IMR-90 (cell line): ENCODE measurements at regions not wholly inside any gene's neighbourhood (a gene's known extent, or its start where the extent isn't known, plus 50 kb on each side); places are given as distances from the start of the nearest gene placed in this dataset.
A peak's percentile ranks its signal among the peaks of the same experiment; 100 is the strongest.

ENCODE experiments used
- ATAC-seq: fragments of 200-7000 bp; cut with Tn5 transposase; 2 replicates; pipeline ENCODE4 v1.9.1; 2020; ENCODE audit warnings: low read depth, mild to moderate bottlenecking, moderate library complexity
- BruUV-seq: library from RNA; stranded (reverse); fragments of 400-500 nt; replicated peaks from 2 replicates; lab custom pipeline; 2021; lab: Mats Ljungman, UMichigan
- CTCF ChIA-PET: fragments of 300-600 bp; formaldehyde crosslinking; extraction: SDS; loops from one replicate; lab custom pipeline; 2021; ENCODE audit warnings: antibody characterized with exemption; lab: Yijun Ruan, JAX
- POLR2A ChIA-PET: fragments of 300-600 bp; sonication (Branson Sonifier 250); formaldehyde crosslinking; loops from one replicate; lab custom pipeline; 2022; ENCODE audit warnings: antibody characterized with exemption; ENCODE audit not compliant: unreplicated experiment; lab: Charles Lee
- DNase-seq: peaks from one replicate; pipeline ENCODE4 v3.0.0; 2013
- H2AFZ ChIP-seq: replicated peaks from 2 replicates; pipeline ENCODE3; 2013; ENCODE audit warnings: low read length, mild to moderate bottlenecking; ENCODE audit not compliant: poor library complexity
- H2AK5ac ChIP-seq: 2 replicates; pipeline ENCODE4 v1.6.1; 2013; ENCODE audit warnings: low read depth, low read length, inconsistent platforms
- H2AK9ac ChIP-seq: replicated peaks from 2 replicates; pipeline ENCODE3; 2013; ENCODE audit warnings: mild to moderate bottlenecking, low read depth, low read length, moderate library complexity; ENCODE audit not compliant: poor library complexity
- H2BK120ac ChIP-seq: 2 replicates; pipeline ENCODE4 v1.6.1; 2013; ENCODE audit warnings: low read depth, low read length, inconsistent platforms
- H2BK15ac ChIP-seq: 3 replicates; pipeline ENCODE4 v1.6.1; 2013; ENCODE audit warnings: low read depth, low read length, inconsistent platforms
- H2BK20ac ChIP-seq: 2 replicates; pipeline ENCODE4 v1.6.1; 2013; ENCODE audit warnings: low read depth, mild to moderate bottlenecking, inconsistent platforms, low read length, moderate library complexity
- H2BK5ac ChIP-seq: 2 replicates; pipeline ENCODE4 v1.6.1; 2013; ENCODE audit warnings: mild to moderate bottlenecking, low read depth, low read length, inconsistent platforms; ENCODE audit not compliant: poor library complexity, severe bottlenecking
- H3K14ac ChIP-seq: replicated peaks from 2 replicates; pipeline ENCODE4 v1.6.1; 2013; ENCODE audit warnings: low read depth, low read length, inconsistent platforms
- H3K18ac ChIP-seq: 2 replicates; pipeline ENCODE4 v1.6.1; 2013; ENCODE audit warnings: low read depth, low read length, control low read depth
- H3K23ac ChIP-seq: 2 replicates; pipeline ENCODE4 v1.6.1; 2013; ENCODE audit warnings: low read depth, low read length, inconsistent platforms
- H3K27ac ChIP-seq: 2 replicates; pipeline ENCODE4 v1.5.1; 2013; ENCODE audit warnings: mild to moderate bottlenecking, control low read depth, low read length; ENCODE audit not compliant: insufficient read depth
- H3K27me3 ChIP-seq: 2 replicates; pipeline ENCODE4 v1.6.1; 2013; ENCODE audit warnings: low read length; ENCODE audit not compliant: control insufficient read depth, insufficient read depth
- H3K36me3 ChIP-seq: 2 replicates; pipeline ENCODE4 v1.6.1; 2013; ENCODE audit warnings: low read length, mixed read lengths; ENCODE audit not compliant: control insufficient read depth, insufficient read depth
- H3K4ac ChIP-seq: 2 replicates; pipeline ENCODE4 v1.6.1; 2013; ENCODE audit warnings: low read depth, low read length, inconsistent platforms
- H3K4me1 ChIP-seq: 2 replicates; pipeline ENCODE4 v1.6.1; 2013; ENCODE audit warnings: low read length, mixed read lengths; ENCODE audit not compliant: control insufficient read depth, insufficient read depth
- H3K4me2 ChIP-seq: 2 replicates; pipeline ENCODE4 v1.6.1; 2013; ENCODE audit warnings: low read depth, mild to moderate bottlenecking, control low read depth, low read length, moderate library complexity
- H3K4me3 ChIP-seq: 2 replicates; pipeline ENCODE4 v1.5.1; 2013; ENCODE audit warnings: low read depth, mild to moderate bottlenecking, control low read depth, low read length, moderate library complexity; ENCODE audit not compliant: insufficient read depth
- H3K56ac ChIP-seq: 2 replicates; pipeline ENCODE4 v1.6.1; 2013; ENCODE audit warnings: low read length, inconsistent platforms; ENCODE audit not compliant: insufficient read depth; ENCODE audit errors: extremely low read depth
- H3K79me1 ChIP-seq, 2 experiments: 2 replicates each; pipeline ENCODE4 v1.6.1; 2013; ENCODE audit warnings: low read length in 2 of 2, inconsistent platforms in 1 of 2, low read depth in 1 of 2
- H3K9ac ChIP-seq: 2 replicates; pipeline ENCODE4 v1.6.1; 2013; ENCODE audit warnings: low read depth, low read length, control low read depth
- H3K9me1 ChIP-seq: 2 replicates; pipeline ENCODE4 v1.6.1; 2013; ENCODE audit warnings: low read length, inconsistent platforms; ENCODE audit not compliant: insufficient read depth
- H3K9me3 ChIP-seq: 2 replicates; pipeline ENCODE4 v1.6.1; 2013; ENCODE audit warnings: low read length; ENCODE audit not compliant: control insufficient read depth, insufficient read depth
- H4K20me1 ChIP-seq: 2 replicates; pipeline ENCODE4 v1.6.1; 2013; ENCODE audit warnings: low read length, inconsistent platforms; ENCODE audit not compliant: insufficient read depth
- H4K5ac ChIP-seq: 2 replicates; pipeline ENCODE4 v1.6.1; 2013; ENCODE audit warnings: mild to moderate bottlenecking, low read depth, low read length, control low read depth
- H4K8ac ChIP-seq, 2 experiments: 2 replicates each; pipeline ENCODE4 v1.6.1; 2013; ENCODE audit warnings: low read depth in 2 of 2, low read length in 2 of 2, control low read depth in 1 of 2, inconsistent platforms in 1 of 2
- H4K91ac ChIP-seq: 2 replicates; pipeline ENCODE4 v1.6.1; 2013; ENCODE audit warnings: low read depth, low read length, inconsistent platforms; ENCODE audit not compliant: insufficient read depth
- CEBPB ChIP-seq: IDR thresholded peaks from 2 replicates; pipeline ENCODE4 v1.6.1; 2012; ENCODE audit warnings: low read depth, low read length, improper control_type of control experiment
- CHD1 ChIP-seq: IDR thresholded peaks from 2 replicates; pipeline ENCODE4 v1.6.1; 2012; ENCODE audit warnings: low read depth, low read length, improper control_type of control experiment
- MAFK ChIP-seq: IDR thresholded peaks from 2 replicates; pipeline ENCODE4 v1.6.1; 2012; ENCODE audit warnings: low read depth, low read length, improper control_type of control experiment
- MXI1 ChIP-seq: IDR thresholded peaks from 2 replicates; pipeline ENCODE4 v1.6.1; 2012; ENCODE audit warnings: low read depth, mild to moderate bottlenecking, low read length, moderate library complexity, borderline replicate concordance
- RCOR1 ChIP-seq: IDR thresholded peaks from 2 replicates; pipeline ENCODE4 v1.6.1; 2012; ENCODE audit warnings: mild to moderate bottlenecking, low read length, improper control_type of control experiment; ENCODE audit not compliant: insufficient replicate concordance
- WGBS, 2 experiments: methylation state at CpG; one replicate each; pipeline versions ENCODE4 v1.1.5 to v1.1.7; 2013; ENCODE audit warnings: missing lambda C conversion rate in 2 of 2; ENCODE audit not compliant: insufficient read length in 1 of 2; ENCODE audit errors: extremely low coverage in 2 of 2; 5-methylcytosine and 5-hydroxymethylcytosine counted together
- dilution Hi-C: fragments of 300-500 bp; cut with HindIII; formaldehyde crosslinking; loops from one replicate; pipeline ENCODE4 v1.14.3; 2018; ENCODE audit warnings: low sequenced_read_pairs; ENCODE audit not compliant: unreplicated experiment
- in situ Hi-C: fragments of 300-500 bp; cut with MboI; formaldehyde crosslinking; loops from 3 replicates; pipeline ENCODE4 v1.14.3; 2019; ENCODE audit warnings: low sequenced_read_pairs, inconsistent platforms, mixed read lengths
- intact Hi-C: fragments of 100-400 bp; cut with micrococcal nuclease; formaldehyde crosslinking; loops from 2 replicates; pipeline ENCODE4 v1.10.0; 2022
- TF ChIP-seq, protein P1 (sequence below): fragments of 150-350 bp; IDR thresholded peaks from 2 replicates; pipeline ENCODE4 v1.6.1; 2017; ENCODE audit warnings: mild to moderate bottlenecking, antibody characterized with exemption, low read length, low read depth

DNA sequence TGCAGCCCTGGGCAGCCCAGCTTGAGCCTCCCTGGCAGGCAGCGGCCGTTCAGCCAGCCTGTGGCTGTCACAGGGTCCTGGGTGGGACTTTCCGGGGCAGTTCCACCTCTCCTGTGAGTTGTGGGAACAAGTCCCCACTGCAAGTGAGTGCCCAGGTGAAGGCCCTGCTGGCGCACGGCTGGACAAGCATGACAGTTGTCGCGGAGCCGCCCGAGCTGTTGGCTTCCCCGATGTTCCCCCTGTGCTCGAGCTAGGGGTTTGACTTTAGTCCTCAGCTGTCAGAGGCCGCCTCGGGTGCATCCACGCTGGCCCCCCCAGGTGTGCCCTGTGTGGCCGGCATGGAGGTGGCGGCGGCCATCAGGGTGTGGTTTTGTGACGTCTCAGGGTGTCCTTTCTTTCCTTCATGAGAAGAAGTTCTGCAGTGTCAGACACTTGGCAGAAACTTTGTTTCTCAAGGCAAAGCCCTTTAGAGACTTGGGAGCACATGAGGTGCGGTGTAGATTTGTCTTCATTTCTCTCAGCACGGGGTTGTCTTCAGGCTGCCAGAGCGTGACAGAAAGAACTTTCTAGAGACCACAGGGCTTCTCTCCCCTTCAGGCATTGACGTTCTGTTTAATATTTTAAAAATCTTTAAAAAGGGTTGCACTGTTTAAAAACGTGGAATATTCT lies 69.4 kb upstream of the HGFAC start:
- Histone ChIP-seq H3K9me1 (peaks cover 18% of the 10 kb centered on the region), H3K79me1 (peaks cover 30 to 79% of the 10 kb centered on the region in 2 experiments), H2BK5ac (no peak overlapping the region), H2BK120ac (no peak overlapping the region), H4K91ac (no peak overlapping the region; the same call in 1 of the 2 replicates), H3K18ac (no peak overlapping the region), H2AK5ac (no peak overlapping the region; the same call in 1 of the 2 replicates), H3K56ac (no peak overlapping the region), H3K4me2 (no peak overlapping the region), H4K8ac (no peak overlapping the region), H3K14ac (no peak overlapping the region), H4K5ac (no peak overlapping the region), H2BK20ac (no peak overlapping the region), H3K36me3 (no peaks in the 10 kb centered on the region; the same call in 1 of the 2 replicates), H2BK15ac (0 out of 3 replicates have a peak overlapping the region, but pooled peaks have one; percentile 24), H3K27ac (no peak overlapping the region), H3K4me3 (no peak overlapping the region), H3K9ac (no peak overlapping the region), H4K20me1 (peaks cover 46% of the 10 kb centered on the region), H3K4me1 (peaks cover 22% of the 10 kb centered on the region), H3K23ac (no peak overlapping the region), H3K9me3 (no peaks in the 10 kb centered on the region), H2AFZ (peak overlapping the region; percentile 52), H2AK9ac (no peak overlapping the region), H3K4ac (no peak overlapping the region), H3K27me3 (no peaks in the 10 kb centered on the region)
- DNase-seq (no peak), ATAC-seq (no peak)
- intact Hi-C loops (no loop called here), in situ Hi-C loops (no loop called here), dilution Hi-C loops (no loop called here)
- TF ChIP-seq CEBPB, result no peak
- no peak for TF ChIP-seq MAFK
- no peak for TF ChIP-seq MXI1
- TF ChIP-seq, protein P1, sequence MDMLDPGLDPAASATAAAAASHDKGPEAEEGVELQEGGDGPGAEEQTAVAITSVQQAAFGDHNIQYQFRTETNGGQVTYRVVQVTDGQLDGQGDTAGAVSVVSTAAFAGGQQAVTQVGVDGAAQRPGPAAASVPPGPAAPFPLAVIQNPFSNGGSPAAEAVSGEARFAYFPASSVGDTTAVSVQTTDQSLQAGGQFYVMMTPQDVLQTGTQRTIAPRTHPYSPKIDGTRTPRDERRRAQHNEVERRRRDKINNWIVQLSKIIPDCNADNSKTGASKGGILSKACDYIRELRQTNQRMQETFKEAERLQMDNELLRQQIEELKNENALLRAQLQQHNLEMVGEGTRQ, result no peak
- TF ChIP-seq CHD1, result no peak
- no peak for TF ChIP-seq RCOR1
- ChIA-PET POLR2A (no interaction called here), CTCF (no interaction called here)
- WGBS, 2 experiments, result 100% methylated on average over 6 of the region's 23 CpGs; no CpG with 5 or more reads in 1 of the 2 experiments
- no TSS peak for BruUV-seq
